Chondrocyte (in vitro differentiated cells): ENCODE measurements at regions not wholly inside any gene's neighbourhood (a gene's known extent, or its start where the extent isn't known, plus 50 kb on each side); places are given as distances from the start of the nearest gene placed in this dataset.

Source experiments
- DNase-seq: peaks from one replicate; pipeline ENCODE4 v3.0.0; 2021; ENCODE audit warnings: mixed read lengths, low spot score
- H3K27ac Mint-ChIP-seq: one replicate; pipeline ENCODE4 v1.8.0; 2021; ENCODE audit warnings: mild to moderate bottlenecking, moderate library complexity, mixed read lengths; ENCODE audit not compliant: unreplicated experiment
- H3K27me3 Mint-ChIP-seq: 2 replicates; pipeline ENCODE4 v1.8.0; 2021; ENCODE audit warnings: low read depth, mixed read lengths
- H3K36me3 Mint-ChIP-seq: 2 replicates; pipeline ENCODE4 v1.8.0; 2021; ENCODE audit warnings: low read depth, mixed read lengths
- H3K4me1 Mint-ChIP-seq: 2 replicates; pipeline ENCODE4 v1.8.0; 2021; ENCODE audit warnings: low read depth, mild to moderate bottlenecking, mixed read lengths
- H3K4me3 Mint-ChIP-seq: one replicate; pipeline ENCODE4 v1.8.0; 2021; ENCODE audit warnings: mild to moderate bottlenecking, moderate library complexity, mixed read lengths; ENCODE audit not compliant: unreplicated experiment
- H3K9me3 Mint-ChIP-seq: 2 replicates; pipeline ENCODE4 v1.8.0; 2021; ENCODE audit warnings: low read depth, mixed read lengths
- CTCF ChIP-seq: fragments of 200-600 bp; sonication (generic); IDR thresholded peaks from 2 replicates; pipeline ENCODE4 v1.5.0; 2021; ENCODE audit warnings: antibody characterized with exemption, mild to moderate bottlenecking, moderate library complexity

GRCh38 chr6:91704531-91704930 is 1117.7 kb upstream of the MAP3K7 start:
- no peaks in the 10 kb centered on the region for H3K36me3 Mint-ChIP-seq
- H3K4me3 Mint-ChIP-seq, result no peak overlapping the region
- peaks cover 23% of the 10 kb centered on the region for H3K4me1 Mint-ChIP-seq
- H3K27me3 Mint-ChIP-seq, result no peaks in the 10 kb centered on the region
- no peak for TF ChIP-seq CTCF
- H3K9me3 Mint-ChIP-seq, result no peaks in the 10 kb centered on the region
- no peak for DNase-seq
- H3K27ac Mint-ChIP-seq, result peak overlapping the region; percentile 14

- no peak overlapping the region for H3K27ac Mint-ChIP-seq
- no peak for DNase-seq
Observed at GRCh38 chr6:91697010-91697695, 1110.3 kb upstream of the MAP3K7 start.

GRCh38 chr6:91695221-91695620 is 1108.3 kb upstream of the MAP3K7 start:
- TF ChIP-seq CTCF, result no peak
- H3K27ac Mint-ChIP-seq, result no peak overlapping the region
- no peak for DNase-seq
- H3K36me3 Mint-ChIP-seq, result no peaks in the 10 kb centered on the region
- no peaks in the 10 kb centered on the region for H3K27me3 Mint-ChIP-seq
- H3K9me3 Mint-ChIP-seq, result peaks cover 4% of the 10 kb centered on the region
- no peak overlapping the region for H3K4me3 Mint-ChIP-seq
- H3K4me1 Mint-ChIP-seq, result no peaks in the 10 kb centered on the region

More at GRCh38 chr6:91697010-91697695, 1110.3 kb upstream of the MAP3K7 start:
- TF ChIP-seq CTCF, result no peak
- Mint-ChIP-seq H3K4me1 (no peaks in the 10 kb centered on the region), H3K9me3 (peaks cover 4% of the 10 kb centered on the region), H3K27me3 (no peaks in the 10 kb centered on the region), H3K4me3 (no peak overlapping the region), H3K36me3 (no peaks in the 10 kb centered on the region)

- Mint-ChIP-seq H3K36me3 (no peaks in the 10 kb centered on the region), H3K9me3 (peaks cover 4% of the 10 kb centered on the region), H3K27me3 (no peaks in the 10 kb centered on the region), H3K4me1 (no peaks in the 10 kb centered on the region), H3K27ac (no peak overlapping the region), H3K4me3 (no peak overlapping the region)
- no peak for TF ChIP-seq CTCF
- DNase-seq, result no peak
Observed at GRCh38 chr6:91694016-91694654, 1107.3 kb upstream of the MAP3K7 start.

GRCh38 chr6:91691449-91691848 is 1104.6 kb upstream of the MAP3K7 start:
- H3K4me1 Mint-ChIP-seq, result no peaks in the 10 kb centered on the region
- H3K36me3 Mint-ChIP-seq, result no peaks in the 10 kb centered on the region
- DNase-seq, result no peak
- H3K4me3 Mint-ChIP-seq, result no peak overlapping the region
- H3K9me3 Mint-ChIP-seq, result no peaks in the 10 kb centered on the region
- H3K27ac Mint-ChIP-seq, result no peak overlapping the region
- no peaks in the 10 kb centered on the region for H3K27me3 Mint-ChIP-seq
- no peak for TF ChIP-seq CTCF
